ENCODE measurements at regions not wholly inside any gene's neighbourhood (a gene's known extent, or its start where the extent isn't known, plus 50 kb on each side); places are given as distances from the start of the nearest gene placed in this dataset.

DNA sequence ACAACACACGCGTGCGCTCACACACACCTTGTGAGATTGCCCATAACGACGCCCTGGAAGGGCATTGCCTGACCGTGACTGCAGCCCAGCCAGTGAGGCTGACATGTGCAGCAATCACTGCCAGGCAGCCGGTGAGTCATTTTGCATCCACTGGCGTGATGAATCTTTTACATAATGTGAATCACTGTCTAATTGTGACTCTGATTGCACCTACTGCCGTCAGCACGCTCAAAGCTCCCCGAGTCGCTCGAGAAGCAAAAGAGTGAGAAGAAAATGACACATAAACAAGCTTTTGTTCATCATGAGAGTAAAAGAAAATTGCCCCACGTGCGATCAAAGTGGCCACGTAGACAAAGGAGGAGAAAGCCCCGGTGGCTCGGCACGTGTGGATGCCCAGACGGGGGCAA lies 117.4 kb upstream of the PFKP start:
- TF ChIP-seq, protein P1, sequence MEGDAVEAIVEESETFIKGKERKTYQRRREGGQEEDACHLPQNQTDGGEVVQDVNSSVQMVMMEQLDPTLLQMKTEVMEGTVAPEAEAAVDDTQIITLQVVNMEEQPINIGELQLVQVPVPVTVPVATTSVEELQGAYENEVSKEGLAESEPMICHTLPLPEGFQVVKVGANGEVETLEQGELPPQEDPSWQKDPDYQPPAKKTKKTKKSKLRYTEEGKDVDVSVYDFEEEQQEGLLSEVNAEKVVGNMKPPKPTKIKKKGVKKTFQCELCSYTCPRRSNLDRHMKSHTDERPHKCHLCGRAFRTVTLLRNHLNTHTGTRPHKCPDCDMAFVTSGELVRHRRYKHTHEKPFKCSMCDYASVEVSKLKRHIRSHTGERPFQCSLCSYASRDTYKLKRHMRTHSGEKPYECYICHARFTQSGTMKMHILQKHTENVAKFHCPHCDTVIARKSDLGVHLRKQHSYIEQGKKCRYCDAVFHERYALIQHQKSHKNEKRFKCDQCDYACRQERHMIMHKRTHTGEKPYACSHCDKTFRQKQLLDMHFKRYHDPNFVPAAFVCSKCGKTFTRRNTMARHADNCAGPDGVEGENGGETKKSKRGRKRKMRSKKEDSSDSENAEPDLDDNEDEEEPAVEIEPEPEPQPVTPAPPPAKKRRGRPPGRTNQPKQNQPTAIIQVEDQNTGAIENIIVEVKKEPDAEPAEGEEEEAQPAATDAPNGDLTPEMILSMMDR (IDR thresholded peaks at IDR 0.05; ENCODE audit: poor library complexity): no peak
- no peak for TF ChIP-seq EZH2 (IDR thresholded peaks at IDR 0.05; ENCODE audit: borderline replicate concordance)
- TF ChIP-seq EZH2phosphoT487 (IDR thresholded peaks at IDR 0.05; ENCODE audit: low read depth, severe bottlenecking, unreplicated experiment): no peak
